Type B pancreatic cell (in vitro differentiated cells): ENCODE measurements at regions not wholly inside any gene's neighbourhood (a gene's known extent, or its start where the extent isn't known, plus 50 kb on each side); places are given as distances from the start of the nearest gene placed in this dataset.

Experiments
- DNase-seq: peaks from one replicate; pipeline ENCODE4 v3.0.0; 2021; ENCODE audit warnings: mixed read lengths; ENCODE audit not compliant: unreplicated experiment; ENCODE audit errors: extremely low spot score
- H3K27ac Mint-ChIP-seq: 2 replicates; pipeline ENCODE4 v1.8.0; 2021; ENCODE audit warnings: mild to moderate bottlenecking, mixed read lengths
- H3K27me3 Mint-ChIP-seq: 2 replicates; pipeline ENCODE4 v1.8.0; 2021; ENCODE audit warnings: mixed read lengths
- H3K36me3 Mint-ChIP-seq: 2 replicates; pipeline ENCODE4 v1.8.0; 2021; ENCODE audit warnings: mixed read lengths
- H3K4me1 Mint-ChIP-seq: one replicate; pipeline ENCODE4 v1.8.0; 2021; ENCODE audit warnings: mixed read lengths; ENCODE audit not compliant: unreplicated experiment
- H3K4me3 Mint-ChIP-seq: 2 replicates; pipeline ENCODE4 v1.8.0; 2021; ENCODE audit warnings: mild to moderate bottlenecking, mixed read lengths
- H3K9me3 Mint-ChIP-seq: 2 replicates; pipeline ENCODE4 v1.8.0; 2021; ENCODE audit warnings: mixed read lengths
- CTCF ChIP-seq: fragments of 200-600 bp; sonication (generic); conservative IDR thresholded peaks from 2 replicates; pipeline ENCODE4 v1.5.0; 2021; ENCODE audit warnings: antibody characterized with exemption, mild to moderate bottlenecking

DNA sequence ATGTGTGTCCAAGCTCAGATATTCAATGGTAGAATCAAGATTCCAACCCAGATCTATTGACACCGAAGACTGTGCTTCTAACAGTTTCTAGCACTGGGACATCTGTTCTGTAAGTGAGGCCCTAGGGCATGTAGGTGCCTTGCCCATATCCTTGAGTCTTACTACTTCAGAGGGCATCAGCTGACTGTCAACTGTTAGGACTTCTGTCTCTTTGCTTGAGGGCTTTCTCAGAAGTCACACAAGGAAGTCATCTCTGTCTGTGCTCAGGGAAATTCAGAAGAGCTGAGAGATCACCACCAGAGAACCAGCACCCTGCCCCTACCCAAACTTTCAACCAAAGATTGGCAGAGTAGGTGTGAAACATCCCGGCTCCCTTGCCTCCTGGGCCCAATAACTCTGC lies 403.6 kb upstream of the PROK2 start:
- no peak overlapping the region for H3K4me3 Mint-ChIP-seq
- H3K36me3 Mint-ChIP-seq = no peaks in the 10 kb centered on the region
- peaks cover 3% of the 10 kb centered on the region for H3K9me3 Mint-ChIP-seq
- TF ChIP-seq CTCF = no peak
- H3K4me1 Mint-ChIP-seq = peaks cover 9% of the 10 kb centered on the region
- H3K27me3 Mint-ChIP-seq = no peaks in the 10 kb centered on the region
- no peak overlapping the region for H3K27ac Mint-ChIP-seq
- DNase-seq = no peak

GRCh38 chr3:72187131-72187530 lies 402.2 kb upstream of the PROK2 start:
- H3K27me3 Mint-ChIP-seq = no peaks in the 10 kb centered on the region
- H3K4me1 Mint-ChIP-seq = peaks cover 12% of the 10 kb centered on the region
- H3K27ac Mint-ChIP-seq = no peak overlapping the region
- no peaks in the 10 kb centered on the region for H3K36me3 Mint-ChIP-seq
- H3K4me3 Mint-ChIP-seq = no peak overlapping the region
- peaks cover 3% of the 10 kb centered on the region for H3K9me3 Mint-ChIP-seq
- no peak for TF ChIP-seq CTCF
- no peak for DNase-seq

DNA sequence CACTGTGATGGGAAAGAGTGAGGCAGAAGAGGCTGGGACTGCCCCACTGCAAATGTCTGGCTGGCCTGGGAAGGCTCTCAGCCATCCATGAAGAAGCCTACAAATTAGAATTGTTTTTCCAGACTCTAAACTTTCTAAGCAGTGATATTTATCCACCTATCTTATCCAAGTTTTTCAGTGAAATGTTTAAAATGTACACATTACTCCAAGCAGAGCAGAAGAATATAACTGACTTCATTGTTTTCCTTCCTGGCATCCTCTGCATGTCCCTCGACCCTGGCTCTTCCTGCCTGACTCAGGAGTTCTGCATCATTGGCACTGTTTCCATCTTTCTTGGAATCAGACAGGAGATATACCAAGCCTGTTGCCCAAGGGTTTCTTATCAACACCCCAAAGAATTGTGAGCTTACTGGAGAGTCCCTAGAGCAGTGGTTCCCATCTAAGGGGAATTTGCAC lies 401.5 kb upstream of the PROK2 start:
- no peak for TF ChIP-seq CTCF
- H3K27me3 Mint-ChIP-seq = no peaks in the 10 kb centered on the region
- H3K4me1 Mint-ChIP-seq = peaks cover 18% of the 10 kb centered on the region
- no peak overlapping the region for H3K27ac Mint-ChIP-seq
- peaks cover 3% of the 10 kb centered on the region for H3K9me3 Mint-ChIP-seq
- H3K36me3 Mint-ChIP-seq = no peaks in the 10 kb centered on the region
- no peak for DNase-seq
- no peak overlapping the region for H3K4me3 Mint-ChIP-seq

DNA sequence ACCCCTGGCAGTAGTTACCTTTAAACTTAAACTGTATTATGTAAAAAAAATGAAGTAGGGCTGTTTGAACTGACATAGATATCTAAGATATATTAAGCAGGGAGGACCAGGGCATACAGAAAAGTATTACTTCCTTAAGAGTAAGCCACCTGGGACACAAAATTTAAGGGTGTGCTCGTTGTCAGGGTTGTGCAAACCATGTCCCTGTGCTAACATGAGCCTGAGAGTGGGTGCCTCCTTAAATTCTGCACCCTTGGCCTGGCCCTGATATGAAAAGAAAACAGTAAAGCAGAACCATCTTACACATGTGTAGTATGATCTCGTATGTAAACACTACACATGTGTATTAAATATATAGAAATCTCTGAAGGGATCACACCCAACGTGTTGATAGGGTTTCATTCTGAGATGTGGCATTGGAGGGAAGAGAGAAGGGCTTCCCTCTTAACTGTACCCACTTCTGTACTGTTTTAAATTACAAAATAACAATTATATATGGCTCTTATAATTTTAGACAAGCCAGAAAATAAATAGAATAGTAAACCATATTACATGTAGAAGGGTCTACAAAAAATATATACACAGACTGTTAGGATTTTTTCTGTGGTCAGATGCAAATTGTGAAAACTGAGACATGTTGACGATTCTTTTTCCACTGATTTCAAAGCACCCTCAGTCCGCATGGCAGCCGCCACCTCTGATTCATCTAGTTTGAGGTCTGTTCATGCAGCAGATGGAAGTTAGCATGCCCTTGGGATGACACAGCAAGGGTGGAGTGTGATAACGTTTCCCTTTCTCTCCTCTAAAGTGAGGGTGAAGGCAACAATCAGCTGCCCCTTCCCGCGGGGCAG lies 400.8 kb upstream of the PROK2 start:
- Mint-ChIP-seq H3K27me3 (no peaks in the 10 kb centered on the region), H3K4me1 (peaks cover 18% of the 10 kb centered on the region), H3K9me3 (peaks cover 3% of the 10 kb centered on the region), H3K4me3 (no peak overlapping the region), H3K36me3 (no peaks in the 10 kb centered on the region), H3K27ac (no peak overlapping the region)
- no peak for TF ChIP-seq CTCF
- no peak for DNase-seq

- Mint-ChIP-seq H3K9me3 (peaks cover 3% of the 10 kb centered on the region), H3K27me3 (no peaks in the 10 kb centered on the region), H3K36me3 (no peaks in the 10 kb centered on the region), H3K4me1 (peaks cover 18% of the 10 kb centered on the region), H3K4me3 (no peak overlapping the region), H3K27ac (no peak overlapping the region)
- DNase-seq = no peak
- no peak for TF ChIP-seq CTCF
Observed at GRCh38 chr3:72183489-72183888, 398.5 kb upstream of the PROK2 start.
